HG02943 (cell line): ENCODE measurements at regions not wholly inside any gene's neighbourhood (a gene's known extent, or its start where the extent isn't known, plus 50 kb on each side); places are given as distances from the start of the nearest gene placed in this dataset.

Source experiments
- ATAC-seq: cut with Tn5 transposase; IDR thresholded peaks from one replicate; pipeline ENCODE4 v1.9.1; 2021; ENCODE audit warnings: mild to moderate bottlenecking, low read depth, moderate library complexity; ENCODE audit not compliant: unreplicated experiment

DNA sequence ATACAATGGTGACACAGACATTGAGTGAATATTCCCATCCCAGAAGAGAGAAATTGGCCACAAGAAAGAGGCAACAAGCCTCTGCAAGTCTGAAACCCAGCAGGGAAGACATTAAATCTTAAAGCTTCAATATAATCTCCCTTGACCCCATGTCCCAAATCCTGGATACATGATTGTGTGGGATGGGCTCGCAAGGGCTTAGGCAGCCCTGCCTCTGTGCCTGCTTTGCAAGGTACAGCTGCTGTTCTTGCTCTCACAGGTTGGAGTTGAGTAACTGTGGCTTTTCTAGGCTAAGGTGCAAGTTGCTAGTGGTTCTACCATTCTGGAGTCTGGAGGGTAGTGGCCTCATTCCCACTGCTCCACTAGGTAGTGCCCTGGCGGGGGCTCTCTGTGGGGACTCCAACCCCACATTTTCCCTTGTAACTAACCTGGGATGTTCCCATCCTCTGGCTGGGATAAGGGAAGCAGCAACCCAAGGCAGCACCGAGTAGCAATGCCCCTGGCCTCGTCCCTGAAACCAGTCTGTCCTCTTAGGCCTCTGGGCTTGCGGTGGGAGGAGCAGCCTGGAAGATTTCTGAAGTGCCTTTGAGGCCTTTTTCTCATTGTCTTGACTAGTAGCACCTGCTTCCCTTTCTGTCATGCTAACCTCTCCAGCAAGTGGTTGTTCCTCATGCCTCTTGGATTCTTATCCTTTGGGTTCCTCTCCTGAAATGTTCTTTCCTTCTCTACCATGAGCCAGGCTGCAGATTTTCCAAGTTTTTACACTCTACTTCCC, 90.0 kb downstream of the FAM174B start:
- no peak for ATAC-seq

DNA sequence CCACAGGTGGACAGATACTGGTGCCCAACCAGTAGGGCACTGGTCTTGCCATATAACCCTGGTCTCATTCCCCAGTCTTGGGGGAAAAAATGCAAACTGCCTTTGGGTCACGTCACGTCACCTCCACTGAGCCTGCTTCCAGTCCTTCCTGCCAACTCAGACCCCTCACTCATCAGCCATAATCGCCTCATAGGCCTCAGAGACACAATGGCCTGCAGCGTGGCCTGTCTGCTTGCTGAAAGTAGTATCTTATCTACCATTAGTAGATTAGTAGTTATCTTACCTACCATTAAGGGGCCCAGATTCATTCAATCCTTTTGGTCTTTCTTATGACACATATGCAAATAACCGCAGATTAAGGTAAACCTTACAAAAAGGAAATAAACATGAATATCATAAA, 93.8 kb downstream of the FAM174B start:
- no peak for ATAC-seq

DNA sequence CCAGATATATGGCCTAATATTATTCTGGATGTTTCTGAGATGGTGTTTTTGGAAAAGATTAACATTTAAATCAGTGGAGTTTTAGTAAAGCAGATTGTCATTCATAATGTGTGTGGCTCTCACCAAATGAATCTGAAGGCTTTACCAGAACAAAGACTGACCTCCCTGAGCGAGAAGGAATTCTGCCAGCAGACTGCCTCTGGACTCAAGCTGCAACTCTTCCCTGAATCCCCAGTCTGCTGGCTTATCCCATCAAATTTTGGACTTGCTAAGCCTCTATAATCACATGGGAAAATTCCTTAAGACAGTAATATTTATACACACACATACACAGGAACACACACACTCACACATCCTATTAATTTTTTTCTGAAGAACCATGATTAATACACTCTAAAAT, 102.3 kb downstream of the FAM174B start:
- no peak for ATAC-seq

DNA sequence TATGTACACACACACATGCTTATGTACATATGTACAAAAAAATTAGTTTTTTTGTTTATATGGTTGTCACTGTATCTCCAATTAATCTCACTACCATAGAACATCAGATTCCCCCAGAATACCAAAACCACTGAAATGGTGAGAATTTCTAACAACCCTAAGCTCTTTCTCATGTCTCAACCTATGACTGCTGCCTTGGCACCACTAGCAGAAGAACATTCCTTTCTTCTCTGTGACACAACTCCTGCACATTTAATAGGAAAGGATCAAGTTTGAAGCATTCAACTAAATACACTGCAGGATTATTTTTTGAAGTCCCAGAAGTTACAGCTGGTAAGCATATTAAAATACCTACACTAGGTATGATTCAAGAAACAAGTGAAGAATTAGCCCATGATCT, 109.6 kb downstream of the FAM174B start:
- no peak for ATAC-seq

DNA sequence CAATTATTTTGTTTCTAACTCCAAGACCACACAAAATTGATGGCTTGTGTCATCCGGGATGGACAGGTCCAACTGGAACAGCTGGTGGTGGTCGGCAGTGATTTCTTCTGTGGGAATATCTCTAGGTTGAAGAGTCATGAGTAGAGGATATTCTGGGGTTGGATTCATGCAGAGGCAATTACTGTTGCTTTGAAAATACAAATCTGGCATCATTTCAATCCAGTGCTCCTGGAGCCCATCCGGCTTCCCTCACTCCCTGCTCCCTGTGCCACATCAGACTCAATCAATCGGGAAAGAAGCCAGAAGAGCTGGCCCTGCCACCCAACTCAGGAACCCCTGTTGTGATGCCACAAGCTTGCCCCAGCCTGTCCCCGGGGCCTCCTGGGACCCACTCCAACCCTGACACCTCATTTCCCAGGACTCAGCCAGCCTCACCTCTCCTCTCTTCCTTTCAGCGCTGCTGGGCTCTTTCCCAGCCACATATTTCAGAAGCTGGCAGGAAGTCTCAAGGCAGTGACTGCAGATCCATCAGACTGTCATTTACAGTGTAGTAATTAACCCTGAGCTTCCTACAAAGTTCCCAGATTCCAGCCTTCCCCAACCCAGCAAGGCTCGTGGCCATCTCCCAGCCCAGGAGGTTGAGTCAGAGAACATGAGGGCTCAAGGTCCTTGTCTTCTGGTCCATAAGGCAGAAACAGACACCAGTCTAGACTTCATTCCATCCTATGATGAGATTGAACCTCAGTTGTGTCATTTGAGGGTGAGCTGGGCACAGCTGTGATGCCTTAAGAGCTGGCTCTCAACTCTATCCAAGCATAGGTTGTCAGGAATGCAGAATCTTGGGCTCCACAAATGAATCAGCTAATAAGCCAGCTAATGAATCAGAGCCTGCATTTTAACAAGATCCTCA, 114.0 kb downstream of the FAM174B start:
- ATAC-seq, result no peak

DNA sequence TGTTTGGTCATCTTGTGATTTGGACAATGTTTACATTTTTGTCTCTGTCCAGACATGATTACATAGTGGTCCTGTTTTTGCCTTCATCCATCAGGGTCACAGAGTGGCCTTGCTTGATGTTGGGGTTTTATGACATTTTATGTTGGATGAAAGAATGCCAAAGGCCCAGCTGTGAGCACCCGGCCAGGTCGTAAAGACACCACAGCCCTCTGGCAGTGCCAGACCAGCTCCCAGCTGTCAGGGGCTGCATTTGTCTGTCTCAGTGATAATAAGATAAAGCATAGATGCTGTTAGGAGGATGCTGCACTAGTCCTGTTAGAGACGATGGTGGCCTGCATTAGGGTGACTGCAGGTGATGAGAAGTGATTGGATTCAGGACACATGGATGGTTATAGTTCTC, 117.5 kb downstream of the FAM174B start:
- no peak for ATAC-seq

DNA sequence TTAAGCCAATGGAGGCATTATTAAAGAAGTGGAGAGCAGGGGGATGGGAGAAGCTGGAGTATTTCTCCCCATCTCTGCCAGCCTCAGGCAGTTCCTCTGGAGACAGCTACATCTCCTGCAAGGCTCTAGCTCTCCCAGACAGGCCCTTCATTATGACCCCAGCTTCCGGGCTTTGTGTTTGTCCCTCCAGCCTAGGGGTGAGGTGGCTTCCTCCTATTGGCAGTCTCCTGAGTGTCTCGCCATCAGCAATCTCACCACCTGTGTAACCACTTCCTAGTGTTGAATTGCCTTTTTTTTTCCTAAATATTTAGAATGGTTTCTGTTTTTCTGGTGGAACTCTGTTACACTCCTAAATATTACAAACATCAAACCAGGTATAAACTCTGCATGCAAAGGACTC, 122.3 kb downstream of the FAM174B start:
- ATAC-seq, result no peak

- ATAC-seq, result no peak
Measured at GRCh38 chr15:92531406-92531805, 124.2 kb downstream of the FAM174B start.

DNA sequence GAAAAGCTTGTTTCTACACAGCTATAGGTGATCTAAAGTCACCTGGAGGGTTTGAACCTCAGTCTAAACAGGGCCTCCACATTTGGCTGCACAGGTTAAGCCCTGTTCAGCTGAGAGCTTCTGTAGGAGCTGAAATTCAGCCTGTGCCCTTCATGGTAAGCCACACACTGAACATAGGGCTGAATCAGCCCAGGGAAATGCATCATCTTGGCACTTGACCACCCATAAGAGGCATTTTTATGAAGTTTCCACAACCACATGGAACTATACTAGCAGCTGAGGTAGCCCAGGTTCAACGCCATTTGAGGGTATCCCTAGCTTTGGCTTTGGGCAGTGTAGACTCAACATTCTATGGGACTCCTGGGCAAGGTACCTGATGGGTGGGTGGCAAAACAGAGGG, 126.8 kb downstream of the FAM174B start:
- ATAC-seq, result no peak

DNA sequence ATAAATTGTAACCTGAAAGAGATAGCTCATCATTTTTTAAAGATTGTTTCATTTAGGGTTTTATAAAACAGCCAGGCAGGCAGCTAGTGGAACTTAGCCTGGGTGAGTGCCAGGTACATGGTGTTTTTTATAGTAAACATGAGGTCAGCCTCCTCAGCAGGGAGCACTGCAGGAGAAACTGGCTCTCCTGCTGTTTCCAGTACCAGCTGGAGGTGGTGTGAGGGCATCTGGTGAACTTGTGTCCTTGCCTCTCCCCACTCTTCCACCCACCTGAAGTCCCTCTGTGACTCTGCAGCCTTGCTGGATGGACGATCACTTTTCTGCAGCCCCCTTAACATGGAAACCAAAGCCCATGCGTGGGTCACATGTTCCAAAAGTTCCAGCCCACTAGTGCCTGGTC, 128.4 kb downstream of the FAM174B start:
- no peak for ATAC-seq

- ATAC-seq, result no peak
Measured at GRCh38 chr15:92525758-92526245, 129.8 kb downstream of the FAM174B start.

GRCh38 chr15:92524874-92525565, 130.6 kb downstream of the FAM174B start:
- no peak for ATAC-seq

- no peak for ATAC-seq
Measured at GRCh38 chr15:92524161-92524560, 130.5 kb downstream of the ST8SIA2 start.

- no peak for ATAC-seq
Measured at GRCh38 chr15:92523176-92523575, 129.5 kb downstream of the ST8SIA2 start.

DNA sequence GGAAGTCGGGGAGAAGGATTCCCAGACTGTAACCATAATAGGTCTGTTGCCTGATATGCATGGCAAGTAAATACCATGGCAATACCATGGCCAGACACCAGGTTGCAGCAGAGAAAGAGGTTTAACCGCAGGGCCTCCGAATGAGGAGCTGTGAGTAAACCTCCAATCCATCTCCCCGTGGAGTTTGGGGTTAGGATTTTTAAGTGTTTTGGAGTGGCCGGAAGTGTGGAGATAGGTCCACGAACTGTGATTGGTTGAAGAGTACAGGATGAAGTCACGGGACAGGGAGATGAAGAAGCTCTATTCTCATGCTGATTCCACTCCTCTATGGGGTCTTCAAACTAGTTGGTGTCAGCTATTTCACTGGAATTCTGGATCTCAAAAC, 127.9 kb downstream of the ST8SIA2 start:
- ATAC-seq, result peak; percentile 66

- ATAC-seq, result peak; percentile 52
Measured at GRCh38 chr15:92520914-92521623, 127.4 kb downstream of the ST8SIA2 start.

- no peak for ATAC-seq
Measured at GRCh38 chr15:92519709-92520108, 126.0 kb downstream of the ST8SIA2 start.
